Bone marrow (tissue), 2 donors: ENCODE measurements at regions not wholly inside any gene's neighbourhood (a gene's known extent, or its start where the extent isn't known, plus 50 kb on each side); places are given as distances from the start of the nearest gene placed in this dataset.
"Not testable (repeated sequence)": the region's sequence is repeated elsewhere in the genome, so short reads cannot be mapped to it uniquely, and the experiment has no call there.

Experiments used
- DNase-seq, 2 donors: peaks; one replicate each; lab custom pipeline; 2025; lab: John Stamatoyannopoulos, UW

GRCh38 chr4:66604192-66604591 is 933.9 kb upstream of the EPHA5 start:
- no peak for DNase-seq

GRCh38 chr4:66602622-66603021 is 932.3 kb upstream of the EPHA5 start:
- DNase-seq, result no peak

- DNase-seq, result no peak
These were observed 921.7 kb upstream of the EPHA5 start for GRCh38 chr4:66591968-66592367.

- no peak for DNase-seq
These were observed 920.4 kb upstream of the EPHA5 start for GRCh38 chr4:66590488-66591215.

- no peak for DNase-seq
These were observed 918.9 kb upstream of the EPHA5 start for GRCh38 chr4:66589183-66589582.

- DNase-seq, result no peak
These were observed 915.5 kb upstream of the EPHA5 start for GRCh38 chr4:66585767-66586166.

- DNase-seq, result no peak
These were observed 907.6 kb upstream of the EPHA5 start for GRCh38 chr4:66577922-66578321.

GRCh38 chr4:66575008-66575696 is 904.9 kb upstream of the EPHA5 start:
- no peak for DNase-seq

GRCh38 chr4:66574145-66574978 is 904.1 kb upstream of the EPHA5 start:
- DNase-seq, result no peak

- no peak for DNase-seq
These were observed 902.7 kb upstream of the EPHA5 start for GRCh38 chr4:66572949-66573348.

- DNase-seq, result no peak
These were observed 900.9 kb upstream of the EPHA5 start for GRCh38 chr4:66571145-66571695.

- DNase-seq, result no peak
These were observed 898.9 kb upstream of the EPHA5 start for GRCh38 chr4:66569228-66569627.

- no peak for DNase-seq
These were observed 898.1 kb upstream of the EPHA5 start for GRCh38 chr4:66568431-66568830.

GRCh38 chr4:66568001-66568400 is 897.7 kb upstream of the EPHA5 start:
- DNase-seq, result no peak

GRCh38 chr4:66567551-66567950 is 897.3 kb upstream of the EPHA5 start:
- no peak for DNase-seq

- no peak for DNase-seq
These were observed 895.5 kb upstream of the EPHA5 start for GRCh38 chr4:66565801-66566200.

GRCh38 chr4:66564901-66565651 is 894.8 kb upstream of the EPHA5 start:
- no peak for DNase-seq

- no peak for DNase-seq
These were observed 892.1 kb upstream of the EPHA5 start for GRCh38 chr4:66562276-66562806.

- DNase-seq, result not testable (repeated sequence)
These were observed 891.3 kb upstream of the EPHA5 start for GRCh38 chr4:66561465-66562053.

GRCh38 chr4:66558651-66559050 is 888.4 kb upstream of the EPHA5 start:
- DNase-seq, result no peak

GRCh38 chr4:66556651-66557278 is 886.5 kb upstream of the EPHA5 start:
- DNase-seq, result no peak
